OCI-LY1 (cell line): ENCODE measurements at regions not wholly inside any gene's neighbourhood (a gene's known extent, or its start where the extent isn't known, plus 50 kb on each side); places are given as distances from the start of the nearest gene placed in this dataset.

Source experiments
- H2AFZ ChIP-seq: fragments of 200-600 bp; sonication (generic), shearing (Covaris generic); 2 replicates; pipeline ENCODE4 v1.6.0; 2014; ENCODE audit warnings: antibody characterized with exemption, mild to moderate bottlenecking, low read length
- H3F3A ChIP-seq: fragments of 200-600 bp; sonication (generic), shearing (Covaris generic); 2 replicates; pipeline ENCODE4 v1.6.0; 2014; ENCODE audit warnings: mild to moderate bottlenecking, antibody characterized with exemption, low read length, moderate library complexity; ENCODE audit not compliant: insufficient read depth
- H3K27ac ChIP-seq: fragments of 200-600 bp; sonication (generic); 2 replicates; pipeline ENCODE4 v1.5.1; 2014; ENCODE audit warnings: low read length, mixed run types, mild to moderate bottlenecking, low read depth; ENCODE audit not compliant: poor library complexity, severe bottlenecking
- H3K27me3 ChIP-seq: fragments of 200-600 bp; sonication (generic); 2 replicates; pipeline ENCODE4 v1.6.0; 2014; ENCODE audit warnings: antibody characterized with exemption, mild to moderate bottlenecking, low read length, moderate library complexity; ENCODE audit not compliant: insufficient read depth
- H3K36me3 ChIP-seq: fragments of 200-600 bp; sonication (generic); 2 replicates; pipeline ENCODE4 v1.6.1; 2014; ENCODE audit warnings: mild to moderate bottlenecking, antibody characterized with exemption, low read length, moderate library complexity, mixed read lengths; ENCODE audit not compliant: insufficient read depth
- H3K4me1 ChIP-seq: fragments of 200-600 bp; sonication (generic); 2 replicates; pipeline ENCODE4 v1.5.1; 2014; ENCODE audit warnings: mild to moderate bottlenecking, low read length, moderate library complexity; ENCODE audit not compliant: insufficient read depth, severe bottlenecking
- H3K4me2 ChIP-seq: fragments of 200-600 bp; sonication (generic), shearing (Covaris generic); 2 replicates; pipeline ENCODE4 v1.6.1; 2014; ENCODE audit warnings: low read length
- H3K4me3 ChIP-seq: fragments of 200-600 bp; sonication (generic); 2 replicates; pipeline ENCODE4 v1.5.1; 2014; ENCODE audit warnings: low read length, low read depth, mild to moderate bottlenecking, mixed read lengths; ENCODE audit not compliant: poor library complexity, severe bottlenecking
- H3K79me2 ChIP-seq: fragments of 200-600 bp; shearing (Covaris generic); 2 replicates; pipeline ENCODE4 v1.6.1; 2016; ENCODE audit warnings: mixed run types, low read length, mixed read lengths; ENCODE audit not compliant: insufficient read depth
- H3K9ac ChIP-seq: fragments of 200-600 bp; sonication (generic), shearing (Covaris generic); 2 replicates; pipeline ENCODE4 v1.6.1; 2014; ENCODE audit warnings: mild to moderate bottlenecking, low read length, mixed read lengths
- H3K9me2 ChIP-seq: fragments of 200-600 bp; sonication (generic), shearing (Covaris generic); 2 replicates; pipeline ENCODE4 v1.6.1; 2014; ENCODE audit warnings: low read depth, mild to moderate bottlenecking, low read length, mixed read lengths
- H3K9me3 ChIP-seq: fragments of 200-600 bp; shearing (Covaris generic); 2 replicates; pipeline ENCODE4 v1.6.1; 2014; ENCODE audit warnings: low read length, mixed read lengths
- H4K20me1 ChIP-seq: fragments of 200-600 bp; sonication (generic), shearing (Covaris generic); 2 replicates; pipeline ENCODE4 v1.6.0; 2016; ENCODE audit warnings: mild to moderate bottlenecking, low read length; ENCODE audit not compliant: insufficient read depth
- CTCF ChIP-seq: fragments of 200-600 bp; sonication (generic), shearing (Covaris generic); IDR thresholded peaks from 2 replicates; pipeline ENCODE4 v1.5.1; 2017; ENCODE audit warnings: mild to moderate bottlenecking, antibody characterized with exemption, low read length, moderate library complexity, mixed read lengths
- EZH2 ChIP-seq: fragments of 200-600 bp; sonication (generic), shearing (Covaris generic); IDR thresholded peaks from 2 replicates; pipeline ENCODE4 v1.8.0; 2017; ENCODE audit warnings: borderline replicate concordance, mixed run types, mild to moderate bottlenecking, antibody characterized with exemption, low read length, moderate library complexity, mixed read lengths

GRCh38 chr4:160887668-160888067 is 1276.1 kb downstream of the FSTL5 start:
- no peak for TF ChIP-seq CTCF
- no peak for TF ChIP-seq EZH2
- Histone ChIP-seq H3K9ac (no peak overlapping the region), H3K36me3 (no peaks in the 10 kb centered on the region), H4K20me1 (no peaks in the 10 kb centered on the region), H3K4me3 (no peak overlapping the region), H3K27me3 (no peaks in the 10 kb centered on the region), H3F3A (no peaks in the 10 kb centered on the region), H3K4me2 (no peak overlapping the region), H3K9me3 (no peaks in the 10 kb centered on the region), H3K79me2 (no peaks in the 10 kb centered on the region), H3K9me2 (no peaks in the 10 kb centered on the region), H2AFZ (no peak overlapping the region), H3K4me1 (no peaks in the 10 kb centered on the region), H3K27ac (no peak overlapping the region)

- no peak overlapping the region for H3K4me3 ChIP-seq
- no peaks in the 10 kb centered on the region for H3K27me3 ChIP-seq
- H3K79me2 ChIP-seq = no peaks in the 10 kb centered on the region
- no peaks in the 10 kb centered on the region for H3K9me2 ChIP-seq
- TF ChIP-seq EZH2 = no peak
- no peak for TF ChIP-seq CTCF
- H3K4me1 ChIP-seq = no peaks in the 10 kb centered on the region
- H4K20me1 ChIP-seq = no peaks in the 10 kb centered on the region
- H3K27ac ChIP-seq = no peak overlapping the region
- H3K36me3 ChIP-seq = no peaks in the 10 kb centered on the region
- no peak overlapping the region for H3K9ac ChIP-seq
- no peaks in the 10 kb centered on the region for H3F3A ChIP-seq
- H2AFZ ChIP-seq = no peak overlapping the region
- no peaks in the 10 kb centered on the region for H3K9me3 ChIP-seq
- no peak overlapping the region for H3K4me2 ChIP-seq
These were observed 1269.7 kb downstream of the FSTL5 start for GRCh38 chr4:160894128-160894527.

- no peak overlapping the region for H3K9ac ChIP-seq
- no peaks in the 10 kb centered on the region for H3K27me3 ChIP-seq
- no peak overlapping the region for H3K4me2 ChIP-seq
- H3K27ac ChIP-seq = no peak overlapping the region
- H4K20me1 ChIP-seq = no peaks in the 10 kb centered on the region
- no peaks in the 10 kb centered on the region for H3F3A ChIP-seq
- no peak for TF ChIP-seq CTCF
- TF ChIP-seq EZH2 = no peak
- H3K4me3 ChIP-seq = no peak overlapping the region
- no peaks in the 10 kb centered on the region for H3K9me3 ChIP-seq
- H3K36me3 ChIP-seq = no peaks in the 10 kb centered on the region
- no peaks in the 10 kb centered on the region for H3K4me1 ChIP-seq
- H3K9me2 ChIP-seq = no peaks in the 10 kb centered on the region
- no peak overlapping the region for H2AFZ ChIP-seq
- H3K79me2 ChIP-seq = no peaks in the 10 kb centered on the region
These were observed 1269.0 kb downstream of the FSTL5 start for GRCh38 chr4:160894809-160895208.
